ENCODE measurements at regions not wholly inside any gene's neighbourhood (a gene's known extent, or its start where the extent isn't known, plus 50 kb on each side); places are given as distances from the start of the nearest gene placed in this dataset.

GRCh38 chr6:16928387-16928786 lies 167.1 kb upstream of the ATXN1 start:
- TF ChIP-seq, protein P1, sequence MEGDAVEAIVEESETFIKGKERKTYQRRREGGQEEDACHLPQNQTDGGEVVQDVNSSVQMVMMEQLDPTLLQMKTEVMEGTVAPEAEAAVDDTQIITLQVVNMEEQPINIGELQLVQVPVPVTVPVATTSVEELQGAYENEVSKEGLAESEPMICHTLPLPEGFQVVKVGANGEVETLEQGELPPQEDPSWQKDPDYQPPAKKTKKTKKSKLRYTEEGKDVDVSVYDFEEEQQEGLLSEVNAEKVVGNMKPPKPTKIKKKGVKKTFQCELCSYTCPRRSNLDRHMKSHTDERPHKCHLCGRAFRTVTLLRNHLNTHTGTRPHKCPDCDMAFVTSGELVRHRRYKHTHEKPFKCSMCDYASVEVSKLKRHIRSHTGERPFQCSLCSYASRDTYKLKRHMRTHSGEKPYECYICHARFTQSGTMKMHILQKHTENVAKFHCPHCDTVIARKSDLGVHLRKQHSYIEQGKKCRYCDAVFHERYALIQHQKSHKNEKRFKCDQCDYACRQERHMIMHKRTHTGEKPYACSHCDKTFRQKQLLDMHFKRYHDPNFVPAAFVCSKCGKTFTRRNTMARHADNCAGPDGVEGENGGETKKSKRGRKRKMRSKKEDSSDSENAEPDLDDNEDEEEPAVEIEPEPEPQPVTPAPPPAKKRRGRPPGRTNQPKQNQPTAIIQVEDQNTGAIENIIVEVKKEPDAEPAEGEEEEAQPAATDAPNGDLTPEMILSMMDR (IDR thresholded peaks at IDR 0.05) = no peak
- TF ChIP-seq POLR2A (IDR thresholded peaks at IDR 0.05) = no peak

Measured in testis (tissue), 2 donors.